ENCODE measurements at regions not wholly inside any gene's neighbourhood (a gene's known extent, or its start where the extent isn't known, plus 50 kb on each side); places are given as distances from the start of the nearest gene placed in this dataset.

GRCh38 chr16:8126313-8126712, 464.0 kb downstream of the TMEM114 start:
- TF ChIP-seq POLR2A (IDR thresholded peaks at IDR 0.05): no peak
- TF ChIP-seq CTCF (IDR thresholded peaks at IDR 0.05): no peak

Measured in adrenal gland (tissue), 5 donors.